ENCODE measurements at regions not wholly inside any gene's neighbourhood (a gene's known extent, or its start where the extent isn't known, plus 50 kb on each side); places are given as distances from the start of the nearest gene placed in this dataset.

- no peak for DNase-seq
- Histone ChIP-seq H3K9me3 (peaks cover 0 to 3% (median 0%) of the 10 kb centered on the region in 3 donors), H3K4me1 (no peaks in the 10 kb centered on the region), H3K27me3 (no peaks in the 10 kb centered on the region), H3K4me3 (no peak overlapping the region), H3K27ac (no peak overlapping the region), H3K36me3 (no peaks in the 10 kb centered on the region)
- intact Hi-C loops (cut with DNase I): no loop called here
- WGBS, 2 donors: 80 to 85% methylated on average over 3 of the region's 3 CpGs
- TF ChIP-seq CTCF (IDR thresholded peaks at IDR 0.05) (no peak), POLR2A (IDR thresholded peaks at IDR 0.05) (no peak)
Observed at GRCh38 chrX:3257471-3257870, 89.0 kb downstream of the MXRA5 start.

GRCh38 chrX:3256868-3257267 is 89.6 kb downstream of the MXRA5 start:
- no peaks in the 10 kb centered on the region for H3K4me1 ChIP-seq
- TF ChIP-seq POLR2A (IDR thresholded peaks at IDR 0.05): no peak
- TF ChIP-seq CTCF (IDR thresholded peaks at IDR 0.05): no peak
- H3K36me3 ChIP-seq: no peaks in the 10 kb centered on the region
- no peak overlapping the region for H3K27ac ChIP-seq
- intact Hi-C loops (cut with DNase I): no loop called here
- no peak overlapping the region for H3K4me3 ChIP-seq
- no peaks in the 10 kb centered on the region for H3K27me3 ChIP-seq
- DNase-seq: no peak
- H3K9me3 ChIP-seq: peaks cover 0 to 3% (median 0%) of the 10 kb centered on the region in 3 donors
- WGBS, 2 donors: 80 to 87% methylated on average over 1 to 3 of the region's 3 CpGs

GRCh38 chrX:3252744-3253143 is 93.7 kb downstream of the MXRA5 start:
- H3K4me3 ChIP-seq: no peak overlapping the region
- H3K36me3 ChIP-seq: no peaks in the 10 kb centered on the region
- 50 to 56% methylated on average over 1 to 3 of the region's 3 CpGs for WGBS, 2 donors
- no peaks in the 10 kb centered on the region for H3K4me1 ChIP-seq
- H3K9me3 ChIP-seq: no peaks in the 10 kb centered on the region
- no peak overlapping the region for H3K27ac ChIP-seq
- intact Hi-C loops (cut with DNase I): no loop called here
- no peaks in the 10 kb centered on the region for H3K27me3 ChIP-seq
- TF ChIP-seq CTCF (IDR thresholded peaks at IDR 0.05) (no peak), POLR2A (IDR thresholded peaks at IDR 0.05) (no peak)
- DNase-seq: no peak

GRCh38 chrX:3250966-3251365 is 95.5 kb downstream of the MXRA5 start:
- Histone ChIP-seq H3K27ac (no peak overlapping the region), H3K4me1 (no peaks in the 10 kb centered on the region), H3K36me3 (no peaks in the 10 kb centered on the region), H3K9me3 (no peaks in the 10 kb centered on the region), H3K27me3 (no peaks in the 10 kb centered on the region), H3K4me3 (no peak overlapping the region)
- TF ChIP-seq POLR2A (IDR thresholded peaks at IDR 0.05): no peak
- no peak for TF ChIP-seq CTCF (IDR thresholded peaks at IDR 0.05)
- intact Hi-C loops (cut with DNase I): no loop called here
- no peak for DNase-seq
- 43 to 44% methylated on average over 2 of the region's 2 CpGs for WGBS, 2 donors

- no peaks in the 10 kb centered on the region for H3K27me3 ChIP-seq
- DNase-seq: no peak
- H3K36me3 ChIP-seq: no peaks in the 10 kb centered on the region
- TF ChIP-seq CTCF (IDR thresholded peaks at IDR 0.05): peak in 2 of 6 experiments; percentile 22 to 39
- no peak for TF ChIP-seq POLR2A (IDR thresholded peaks at IDR 0.05)
- intact Hi-C loops (cut with DNase I): no loop called here
- H3K27ac ChIP-seq: no peak overlapping the region
- H3K4me1 ChIP-seq: no peaks in the 10 kb centered on the region
- H3K9me3 ChIP-seq: no peaks in the 10 kb centered on the region
- H3K4me3 ChIP-seq: no peak overlapping the region
Observed at GRCh38 chrX:3244955-3245354, 101.5 kb downstream of the MXRA5 start.

All from esophagus squamous epithelium (tissue), 5 donors.